Pancreas (tissue), 10 donors: ENCODE measurements at regions not wholly inside any gene's neighbourhood (a gene's known extent, or its start where the extent isn't known, plus 50 kb on each side); places are given as distances from the start of the nearest gene placed in this dataset.

Experiments
- ATAC-seq, 4 donors: fragments of 200-7000 bp; cut with Tn5 transposase; one replicate each; pipeline versions ENCODE4 v1.8.0 to v1.9.1; 2020; ENCODE audit warnings: mild to moderate bottlenecking in 4 of 4, moderate library complexity in 4 of 4
- DNase-seq, 6 donors: peaks; one replicate each; pipeline ENCODE4 v3.0.0-alpha.2; 2020
- FAIRE-seq: peaks from 2 replicates; lab custom pipeline; 2012; peaks lifted over from hg19 to GRCh38; lab: Jason Lieb, UNC
- H3K27ac ChIP-seq, 4 donors: fragments of 200-600 bp; sonication (generic); 1 replicate in 3 of 4; 2 replicates in 1 of 4; pipeline versions ENCODE4 v1.5.0 to v1.8.0; 2020
- H3K27me3 ChIP-seq, 4 donors: fragments of 200-600 bp; one replicate each; pipeline ENCODE4 v1.8.0; 2021
- H3K36me3 ChIP-seq, 3 donors: fragments of 200-600 bp; sonication (generic) in 1 of 3; one replicate each; pipeline versions ENCODE4 v1.5.0 to v1.8.0; 2020 to 2021
- H3K4me1 ChIP-seq, 3 donors: fragments of 200-600 bp; one replicate each; pipeline ENCODE4 v1.8.0; 2021
- H3K4me3 ChIP-seq, 4 donors: fragments of 200-600 bp; sonication (generic) in 2 of 4; one replicate each; pipeline versions ENCODE4 v1.5.0 to v1.8.0; 2020 to 2021
- H3K9me3 ChIP-seq, 4 donors: fragments of 200-600 bp; one replicate each; pipeline ENCODE4 v1.8.0; 2021
- WGBS, 2 donors: extraction: QIAGEN DNeasy Blood & Tissue Kit; methylation state at CpG; one replicate each; pipeline ENCODE4 v1.1.7; 2013; 5-methylcytosine and 5-hydroxymethylcytosine counted together
- intact Hi-C, 3 donors: fragments of 100-400 bp; cut with DNase I; formaldehyde crosslinking; loops; one replicate each; pipeline versions ENCODE4 v1.11.1 to v1.14.2; 2022
- TF ChIP-seq, protein P1 (sequence below), 4 donors: fragments of 200-600 bp; sonication (generic) in 3 of 4; IDR thresholded peaks; one replicate each; pipeline versions ENCODE4 v1.5.0 to v1.8.0; 2021; ENCODE audit warnings: antibody characterized with exemption in 4 of 4
- donor health status: healthy with polysubstance abuse.
- donor health status: DM: no; HTN: no; CAD: no; lungs with moderate emphysema.
- donor health status: DM: no; HTN: no; CAD: no.
- donor health status: control.
- donor health status: control.
- donor health status: Bipolar disorder and iron deficiency.
- donor health status: DM: yes; HTN: yes; CAD: no.
- donor health status: DM: no; HTN: no; CAD: no.
- donor health status: DM: no; HTN: no; CAD: no.
- donor health status: DM: yes; HTN: yes; CAD: no.

DNA sequence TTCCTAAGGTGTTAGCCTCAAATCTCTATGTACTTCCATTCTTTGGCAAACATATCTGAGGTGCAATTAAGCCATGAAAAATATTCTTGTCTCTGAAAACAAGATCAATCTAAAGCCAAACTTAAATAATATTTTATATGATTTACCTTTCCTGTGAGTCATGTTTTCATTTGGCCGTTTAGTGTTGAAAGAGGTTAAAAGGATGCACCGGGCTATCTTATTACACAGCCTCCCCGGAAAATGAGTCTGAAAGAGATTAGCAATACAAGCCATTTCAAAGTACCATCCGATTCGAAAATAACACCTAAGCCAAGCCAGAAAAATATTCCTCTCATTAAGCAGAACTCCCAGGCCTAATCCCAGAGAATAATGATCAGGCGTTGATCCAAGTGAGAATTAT, 161.5 kb upstream of the EPHA5 start:
- DNase-seq = no peak
- intact Hi-C loops = no loop called here
- Histone ChIP-seq H3K4me3 (no peak overlapping the region), H3K4me1 (no peaks in the 10 kb centered on the region), H3K36me3 (no peaks in the 10 kb centered on the region), H3K27me3 (no peaks in the 10 kb centered on the region), H3K9me3 (no peaks in the 10 kb centered on the region), H3K27ac (no peak overlapping the region)
- WGBS, 2 donors = 57 to 65% methylated on average over 6 of the region's 6 CpGs
- no peak for ATAC-seq
- FAIRE-seq = no peak
- TF ChIP-seq, protein P1, sequence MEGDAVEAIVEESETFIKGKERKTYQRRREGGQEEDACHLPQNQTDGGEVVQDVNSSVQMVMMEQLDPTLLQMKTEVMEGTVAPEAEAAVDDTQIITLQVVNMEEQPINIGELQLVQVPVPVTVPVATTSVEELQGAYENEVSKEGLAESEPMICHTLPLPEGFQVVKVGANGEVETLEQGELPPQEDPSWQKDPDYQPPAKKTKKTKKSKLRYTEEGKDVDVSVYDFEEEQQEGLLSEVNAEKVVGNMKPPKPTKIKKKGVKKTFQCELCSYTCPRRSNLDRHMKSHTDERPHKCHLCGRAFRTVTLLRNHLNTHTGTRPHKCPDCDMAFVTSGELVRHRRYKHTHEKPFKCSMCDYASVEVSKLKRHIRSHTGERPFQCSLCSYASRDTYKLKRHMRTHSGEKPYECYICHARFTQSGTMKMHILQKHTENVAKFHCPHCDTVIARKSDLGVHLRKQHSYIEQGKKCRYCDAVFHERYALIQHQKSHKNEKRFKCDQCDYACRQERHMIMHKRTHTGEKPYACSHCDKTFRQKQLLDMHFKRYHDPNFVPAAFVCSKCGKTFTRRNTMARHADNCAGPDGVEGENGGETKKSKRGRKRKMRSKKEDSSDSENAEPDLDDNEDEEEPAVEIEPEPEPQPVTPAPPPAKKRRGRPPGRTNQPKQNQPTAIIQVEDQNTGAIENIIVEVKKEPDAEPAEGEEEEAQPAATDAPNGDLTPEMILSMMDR (IDR thresholded peaks at IDR 0.05) = no peak

DNA sequence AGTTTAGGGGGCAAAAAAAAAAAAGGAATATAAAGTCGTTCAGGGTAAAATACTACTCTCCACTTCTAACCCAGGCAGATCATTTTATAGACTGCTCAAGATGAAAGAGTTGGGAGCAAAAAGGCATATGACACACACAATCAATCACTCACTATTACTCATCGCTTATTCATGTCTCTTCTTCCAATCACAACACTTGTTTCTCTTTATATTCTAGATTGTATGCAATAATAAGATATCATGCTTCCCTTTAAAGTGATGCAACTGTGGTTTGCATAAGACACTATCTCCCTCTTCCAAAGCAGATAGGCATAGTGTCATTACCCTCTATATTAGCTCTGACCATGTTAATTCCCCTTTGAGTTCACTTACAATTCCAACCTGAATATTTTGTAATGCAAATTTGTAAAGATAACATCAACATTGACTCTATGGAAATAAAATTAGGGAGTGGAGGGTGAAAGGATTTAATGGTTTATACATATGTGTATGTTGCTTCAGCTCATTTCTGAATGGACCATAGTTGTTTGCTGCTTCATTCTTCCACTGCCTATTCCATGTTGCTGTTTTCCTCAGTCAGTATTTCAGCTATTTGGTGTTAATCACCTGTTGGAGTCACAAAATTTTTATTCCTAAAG, 154.9 kb upstream of the EPHA5 start:
- H3K27me3 ChIP-seq = no peaks in the 10 kb centered on the region
- no peak overlapping the region for H3K27ac ChIP-seq
- DNase-seq = no peak
- ATAC-seq = no peak
- TF ChIP-seq, protein P1 (IDR thresholded peaks at IDR 0.05) = no peak
- FAIRE-seq = no peak
- no peaks in the 10 kb centered on the region for H3K9me3 ChIP-seq
- WGBS, 2 donors = 45 to 58% methylated on average over 2 of the region's 2 CpGs
- H3K4me3 ChIP-seq = no peak overlapping the region
- H3K4me1 ChIP-seq = no peaks in the 10 kb centered on the region
- intact Hi-C loops = no loop called here
- no peaks in the 10 kb centered on the region for H3K36me3 ChIP-seq

DNA sequence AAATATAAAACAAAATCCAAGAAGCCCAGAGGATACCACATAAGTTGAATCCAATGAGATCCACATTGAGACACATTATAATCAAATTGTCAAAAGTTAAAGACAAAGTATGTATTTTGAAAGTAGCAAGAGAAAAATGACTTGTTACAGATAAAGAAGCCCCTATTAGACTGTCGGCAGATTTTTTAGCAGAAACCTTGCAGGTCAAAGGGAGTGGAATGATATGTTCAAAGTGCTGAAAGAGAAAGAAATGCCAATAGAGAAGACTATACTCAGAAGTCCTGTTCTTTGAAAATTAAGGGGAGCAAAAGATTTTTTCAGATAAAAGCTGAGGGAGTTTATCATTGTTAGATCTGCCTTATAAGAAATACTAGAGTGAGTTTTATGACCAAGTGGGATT, 148.9 kb upstream of the EPHA5 start:
- ATAC-seq = no peak
- FAIRE-seq = no peak
- Histone ChIP-seq H3K4me1 (no peaks in the 10 kb centered on the region), H3K27me3 (no peaks in the 10 kb centered on the region), H3K36me3 (no peaks in the 10 kb centered on the region), H3K9me3 (peaks cover 0 to 3% (median 0%) of the 10 kb centered on the region in 4 donors), H3K27ac (no peak overlapping the region), H3K4me3 (no peak overlapping the region)
- no peak for DNase-seq
- 90 to 94% methylated on average over 1 of the region's 1 CpG for WGBS, 2 donors
- TF ChIP-seq, protein P1 (IDR thresholded peaks at IDR 0.05) = no peak
- intact Hi-C loops = no loop called here

DNA sequence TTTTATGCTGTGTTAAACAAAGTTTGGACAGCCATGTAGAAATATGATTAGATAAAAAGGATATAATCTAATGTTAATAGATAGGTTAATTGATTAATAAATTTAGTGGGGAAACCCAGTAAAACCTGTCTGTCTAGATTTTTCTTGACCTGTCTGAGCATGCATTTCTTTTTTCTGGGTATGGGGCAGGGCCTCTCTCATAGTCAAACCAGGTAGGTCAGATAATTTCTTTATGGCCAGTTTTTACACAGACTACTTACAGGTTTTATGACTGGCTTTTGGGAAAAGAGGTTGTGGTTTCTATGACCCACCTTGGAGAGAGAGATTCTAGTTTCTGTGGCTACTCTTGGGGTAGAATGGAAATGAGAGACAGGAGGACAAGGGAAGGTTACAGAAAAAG, 135.6 kb upstream of the EPHA5 start:
- intact Hi-C loops = no loop called here
- TF ChIP-seq, protein P1 (IDR thresholded peaks at IDR 0.05) = no peak
- no peak for FAIRE-seq
- H3K4me3 ChIP-seq = no peak overlapping the region
- no peaks in the 10 kb centered on the region for H3K27me3 ChIP-seq
- ATAC-seq = no peak
- DNase-seq = no peak
- H3K9me3 ChIP-seq = no peaks in the 10 kb centered on the region
- H3K4me1 ChIP-seq = no peaks in the 10 kb centered on the region
- no peak overlapping the region for H3K27ac ChIP-seq
- H3K36me3 ChIP-seq = no peaks in the 10 kb centered on the region

DNA sequence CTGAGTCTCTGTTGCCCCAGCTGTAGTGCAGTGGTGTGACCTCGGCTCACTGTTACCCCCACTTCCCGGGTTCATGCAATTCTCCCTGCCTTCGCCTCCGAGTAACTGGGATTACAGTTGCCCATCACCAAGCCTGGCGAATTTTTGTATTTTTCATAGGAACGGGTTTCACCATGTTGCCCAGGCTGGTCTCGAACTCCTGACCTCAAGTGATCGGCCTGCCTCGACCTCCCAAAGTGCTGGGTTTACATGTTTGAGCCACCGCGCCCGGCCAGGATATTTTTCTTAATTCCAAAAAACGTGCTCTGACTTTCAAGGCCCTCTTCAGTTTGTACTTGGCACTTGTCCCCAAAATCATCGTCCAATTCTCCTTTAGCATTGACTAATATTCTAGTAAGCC, 129.2 kb upstream of the EPHA5 start:
- no peaks in the 10 kb centered on the region for H3K36me3 ChIP-seq
- H3K4me1 ChIP-seq = no peaks in the 10 kb centered on the region
- 85 to 92% methylated on average over 14 of the region's 14 CpGs for WGBS, 2 donors
- no peaks in the 10 kb centered on the region for H3K27me3 ChIP-seq
- ATAC-seq = no peak
- H3K4me3 ChIP-seq = no peak overlapping the region
- intact Hi-C loops = no loop called here
- H3K27ac ChIP-seq = no peak overlapping the region
- no peak for DNase-seq
- TF ChIP-seq, protein P1 (IDR thresholded peaks at IDR 0.05) = no peak
- H3K9me3 ChIP-seq = no peaks in the 10 kb centered on the region
- FAIRE-seq = no peak
